OCI-LY3 (cell line): ENCODE measurements at regions not wholly inside any gene's neighbourhood (a gene's known extent, or its start where the extent isn't known, plus 50 kb on each side); places are given as distances from the start of the nearest gene placed in this dataset.

Source experiments
- H2AFZ ChIP-seq: fragments of 200-600, 300-600 bp; shearing (Covaris generic); 2 replicates; pipeline ENCODE4 v1.6.0; 2014; ENCODE audit warnings: antibody characterized with exemption, low read depth, low read length
- H3K27ac ChIP-seq: fragments of 200-600, 300-600 bp; sonication (generic); 2 replicates; pipeline ENCODE4 v1.5.1; 2014; ENCODE audit warnings: mild to moderate bottlenecking, low read length, moderate library complexity, mixed read lengths
- H3K27me3 ChIP-seq: fragments of 200-600, 300-600 bp; sonication (generic); 2 replicates; pipeline ENCODE4 v1.6.1; 2014; ENCODE audit warnings: low read depth, low read length, mixed read lengths
- H3K36me3 ChIP-seq: fragments of 200-600, 300-600 bp; sonication (generic); replicated peaks from 2 replicates; pipeline ENCODE3; 2014; ENCODE audit warnings: low read depth, low read length, mixed read lengths
- H3K4me1 ChIP-seq: fragments of 300-600, 200-600 bp; sonication (generic); 2 replicates; pipeline ENCODE4 v1.6.1; 2014; ENCODE audit warnings: low read length, mixed read lengths
- H3K4me2 ChIP-seq: fragments of 200-600, 300-600 bp; sonication (generic); 2 replicates; pipeline ENCODE4 v1.6.1; 2014; ENCODE audit warnings: low read length, mixed read lengths
- H3K4me3 ChIP-seq: fragments of 300-600, 200-600 bp; sonication (generic); 2 replicates; pipeline ENCODE4 v1.5.1; 2014; ENCODE audit warnings: antibody characterized with exemption, mild to moderate bottlenecking, low read length, moderate library complexity
- H3K79me2 ChIP-seq: fragments of 300-600, 200-600 bp; shearing (Covaris generic); 2 replicates; pipeline ENCODE4 v1.6.1; 2014; ENCODE audit warnings: mild to moderate bottlenecking, low read length, mixed read lengths
- H3K9ac ChIP-seq: fragments of 300-600, 200-600 bp; shearing (Covaris generic); 2 replicates; pipeline ENCODE4 v1.6.0; 2014; ENCODE audit warnings: mild to moderate bottlenecking, low read length, moderate library complexity
- H3K9me3 ChIP-seq: fragments of 200-600, 300-600 bp; shearing (Covaris generic); 2 replicates; pipeline ENCODE4 v1.6.1; 2014; ENCODE audit warnings: low read length, mixed read lengths; ENCODE audit not compliant: insufficient read depth
- H4K20me1 ChIP-seq: fragments of 200-600, 300-600 bp; sonication (generic); 2 replicates; pipeline ENCODE4 v1.6.1; 2016; ENCODE audit warnings: low read length, mixed read lengths; ENCODE audit not compliant: insufficient read depth
- EZH2phosphoT487 ChIP-seq: fragments of 200-600 bp; shearing (Covaris generic); IDR thresholded peaks from 2 replicates; pipeline ENCODE4 v1.6.1; 2018; ENCODE audit warnings: antibody characterized with exemption, mixed run types, low read depth
- TF ChIP-seq, protein P1 (sequence below): fragments of 200-600, 300-600 bp; sonication (generic); IDR thresholded peaks from 2 replicates; pipeline ENCODE4 v1.5.1; 2014; ENCODE audit warnings: antibody characterized with exemption, low read length, low read depth

DNA sequence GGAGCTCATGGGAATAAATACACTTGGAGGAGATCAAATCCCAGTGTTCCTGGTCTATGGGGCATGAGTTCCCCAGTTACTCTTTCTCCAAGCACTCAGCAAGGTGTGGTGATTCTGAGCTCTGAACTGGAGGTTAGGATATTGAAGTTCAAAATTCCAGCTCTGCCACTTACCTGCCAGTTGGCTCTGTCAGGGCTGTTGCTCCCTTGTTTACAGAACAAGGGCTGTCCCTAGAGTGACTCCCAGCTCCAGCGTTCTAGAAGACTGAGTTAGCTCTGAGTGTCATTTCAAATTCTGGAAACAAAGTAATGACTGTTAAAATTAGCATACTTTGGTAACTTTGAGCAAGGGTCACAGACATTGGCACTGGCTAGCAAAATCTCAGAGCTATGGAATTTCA, 69.7 kb upstream of the ZBED5 start:
- Histone ChIP-seq H4K20me1 (no peaks in the 10 kb centered on the region), H3K27ac (no peak overlapping the region), H3K27me3 (peaks cover 37% of the 10 kb centered on the region), H3K9me3 (no peaks in the 10 kb centered on the region), H3K9ac (no peak overlapping the region), H3K4me1 (no peaks in the 10 kb centered on the region), H3K4me3 (no peak overlapping the region), H3K79me2 (no peaks in the 10 kb centered on the region), H3K36me3 (no peaks in the 10 kb centered on the region), H3K4me2 (no peak overlapping the region), H2AFZ (no peak overlapping the region)
- TF ChIP-seq, protein P1, sequence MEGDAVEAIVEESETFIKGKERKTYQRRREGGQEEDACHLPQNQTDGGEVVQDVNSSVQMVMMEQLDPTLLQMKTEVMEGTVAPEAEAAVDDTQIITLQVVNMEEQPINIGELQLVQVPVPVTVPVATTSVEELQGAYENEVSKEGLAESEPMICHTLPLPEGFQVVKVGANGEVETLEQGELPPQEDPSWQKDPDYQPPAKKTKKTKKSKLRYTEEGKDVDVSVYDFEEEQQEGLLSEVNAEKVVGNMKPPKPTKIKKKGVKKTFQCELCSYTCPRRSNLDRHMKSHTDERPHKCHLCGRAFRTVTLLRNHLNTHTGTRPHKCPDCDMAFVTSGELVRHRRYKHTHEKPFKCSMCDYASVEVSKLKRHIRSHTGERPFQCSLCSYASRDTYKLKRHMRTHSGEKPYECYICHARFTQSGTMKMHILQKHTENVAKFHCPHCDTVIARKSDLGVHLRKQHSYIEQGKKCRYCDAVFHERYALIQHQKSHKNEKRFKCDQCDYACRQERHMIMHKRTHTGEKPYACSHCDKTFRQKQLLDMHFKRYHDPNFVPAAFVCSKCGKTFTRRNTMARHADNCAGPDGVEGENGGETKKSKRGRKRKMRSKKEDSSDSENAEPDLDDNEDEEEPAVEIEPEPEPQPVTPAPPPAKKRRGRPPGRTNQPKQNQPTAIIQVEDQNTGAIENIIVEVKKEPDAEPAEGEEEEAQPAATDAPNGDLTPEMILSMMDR, result no peak
- TF ChIP-seq EZH2phosphoT487, result no peak

DNA sequence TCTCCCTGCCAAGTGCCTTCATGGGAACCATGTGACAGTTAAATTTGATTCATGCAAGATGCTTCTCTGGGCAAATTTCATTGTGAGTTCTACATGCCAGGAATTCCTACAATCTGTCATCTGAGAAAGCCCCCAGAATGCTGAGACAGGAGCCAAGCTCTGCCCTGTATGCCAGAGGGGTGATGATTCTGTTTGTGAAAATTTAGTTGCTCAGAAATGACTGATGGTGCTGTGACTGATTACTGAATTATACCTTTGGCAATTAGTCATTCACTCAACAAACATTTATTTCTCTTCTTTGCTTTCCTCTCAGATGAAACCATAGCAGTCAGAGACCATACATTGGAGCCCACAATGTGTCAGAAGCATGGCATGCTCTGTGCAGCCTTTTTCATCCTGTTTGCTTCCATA, 69.0 kb upstream of the ZBED5 start:
- no peak overlapping the region for H3K4me2 ChIP-seq
- H3K36me3 ChIP-seq, result no peaks in the 10 kb centered on the region
- TF ChIP-seq, protein P1, result no peak
- no peak for TF ChIP-seq EZH2phosphoT487
- H3K4me3 ChIP-seq, result no peak overlapping the region
- peaks cover 32% of the 10 kb centered on the region for H3K27me3 ChIP-seq
- H3K4me1 ChIP-seq, result no peaks in the 10 kb centered on the region
- H3K79me2 ChIP-seq, result no peaks in the 10 kb centered on the region
- H2AFZ ChIP-seq, result no peak overlapping the region
- no peak overlapping the region for H3K27ac ChIP-seq
- H4K20me1 ChIP-seq, result no peaks in the 10 kb centered on the region
- H3K9me3 ChIP-seq, result no peaks in the 10 kb centered on the region
- H3K9ac ChIP-seq, result no peak overlapping the region

DNA sequence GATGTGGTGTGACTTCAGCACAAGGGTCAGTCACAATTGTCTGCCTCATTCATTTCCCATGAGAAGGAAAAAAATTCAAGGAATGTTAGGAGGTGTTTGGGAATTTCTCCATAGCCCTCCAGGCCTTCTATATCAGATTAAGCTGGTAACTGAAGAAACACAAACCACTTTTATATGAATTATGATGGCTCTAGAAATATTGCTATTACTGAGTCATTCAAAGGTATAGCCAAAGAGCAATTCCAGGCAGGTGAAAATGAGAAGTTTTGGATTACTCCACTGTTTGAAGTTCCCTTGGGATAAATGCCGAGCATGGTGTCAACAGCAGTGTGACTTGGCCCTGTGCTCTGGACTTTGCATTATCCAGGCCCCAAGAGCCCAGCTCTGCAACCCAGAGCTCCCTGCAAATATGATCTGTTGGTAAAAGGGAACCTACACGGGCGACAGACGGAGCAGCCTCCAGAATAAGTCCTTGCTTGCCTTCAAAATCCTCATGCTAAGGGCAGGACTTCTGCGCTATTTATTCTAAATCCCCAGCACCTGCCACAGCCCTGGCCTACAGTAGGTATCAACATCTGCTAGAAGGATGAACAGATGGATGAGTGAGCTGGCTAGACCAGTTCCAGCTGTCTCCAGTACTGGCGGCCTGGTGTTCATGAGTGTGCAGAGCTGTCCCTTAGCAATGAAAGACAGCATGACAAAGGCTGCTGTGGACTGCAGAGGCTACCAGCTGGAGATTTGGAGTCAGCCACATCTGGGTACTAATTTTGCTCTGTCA, 67.5 kb upstream of the ZBED5 start:
- Histone ChIP-seq H3K36me3 (no peaks in the 10 kb centered on the region), H4K20me1 (no peaks in the 10 kb centered on the region), H3K9me3 (no peaks in the 10 kb centered on the region), H3K4me1 (no peaks in the 10 kb centered on the region), H3K27me3 (peaks cover 17% of the 10 kb centered on the region), H3K27ac (no peak overlapping the region), H3K79me2 (no peaks in the 10 kb centered on the region), H3K4me3 (no peak overlapping the region), H2AFZ (no peak overlapping the region), H3K4me2 (no peak overlapping the region), H3K9ac (no peak overlapping the region)
- no peak for TF ChIP-seq EZH2phosphoT487
- TF ChIP-seq, protein P1, result no peak

DNA sequence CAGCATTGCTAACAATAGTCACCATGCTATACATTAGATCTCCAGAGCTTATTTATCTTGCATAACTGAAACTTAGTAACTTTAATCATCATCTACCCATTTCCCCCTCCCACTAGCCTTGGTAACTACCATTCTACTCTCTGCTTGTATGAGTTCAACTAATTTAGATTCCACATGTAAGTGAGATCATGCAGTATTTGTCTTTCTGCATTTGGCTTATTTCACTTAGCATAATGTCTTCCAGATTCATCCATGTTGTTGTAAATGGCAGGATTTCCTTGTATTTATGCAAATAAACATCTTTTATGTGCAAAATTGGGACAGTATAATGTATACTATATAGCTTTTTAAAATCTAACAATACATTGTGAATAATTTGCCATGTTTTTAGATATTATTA, 66.0 kb upstream of the ZBED5 start:
- H3K27me3 ChIP-seq, result peaks cover 15% of the 10 kb centered on the region
- H3K4me3 ChIP-seq, result no peak overlapping the region
- no peaks in the 10 kb centered on the region for H3K79me2 ChIP-seq
- H4K20me1 ChIP-seq, result no peaks in the 10 kb centered on the region
- no peak overlapping the region for H3K4me2 ChIP-seq
- H3K36me3 ChIP-seq, result no peaks in the 10 kb centered on the region
- H3K9me3 ChIP-seq, result no peaks in the 10 kb centered on the region
- TF ChIP-seq EZH2phosphoT487, result no peak
- TF ChIP-seq, protein P1, result no peak
- H3K4me1 ChIP-seq, result no peaks in the 10 kb centered on the region
- H3K9ac ChIP-seq, result no peak overlapping the region
- no peak overlapping the region for H3K27ac ChIP-seq
- no peak overlapping the region for H2AFZ ChIP-seq
